ENCODE measurements at regions not wholly inside any gene's neighbourhood (a gene's known extent, or its start where the extent isn't known, plus 50 kb on each side); places are given as distances from the start of the nearest gene placed in this dataset.

DNA sequence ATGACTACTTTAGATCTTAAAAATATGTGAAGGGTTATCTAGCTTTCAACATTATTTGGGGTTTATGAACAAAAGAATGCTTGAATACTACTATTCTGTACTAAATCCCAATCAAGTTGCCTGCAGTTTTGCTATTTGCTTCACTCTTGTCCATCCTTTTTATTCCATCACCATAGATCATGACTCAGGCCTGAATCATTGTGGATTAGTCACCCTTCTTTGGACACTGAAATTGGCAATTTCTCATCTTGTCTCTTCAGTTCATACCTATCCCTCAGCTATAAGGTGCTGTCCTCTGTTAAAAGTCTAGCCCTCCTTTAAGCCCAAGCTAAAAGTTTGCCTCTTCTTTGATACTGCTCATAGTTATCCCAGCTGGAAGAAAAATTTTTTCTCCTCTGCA is 199.1 kb downstream of the CENPW start:
- Histone ChIP-seq H3K4me1 (replicated peaks in 1 of 2) (no peaks in the 10 kb centered on the region), H3K27me3 (no peaks in the 10 kb centered on the region), H3K36me3 (replicated peaks in 1 of 2) (no peaks in the 10 kb centered on the region), H3K4me3 (no peak overlapping the region), H3K27ac (no peak overlapping the region), H3K9me3 (replicated peaks in 1 of 3) (no peaks in the 10 kb centered on the region)
- TF ChIP-seq, protein P1, sequence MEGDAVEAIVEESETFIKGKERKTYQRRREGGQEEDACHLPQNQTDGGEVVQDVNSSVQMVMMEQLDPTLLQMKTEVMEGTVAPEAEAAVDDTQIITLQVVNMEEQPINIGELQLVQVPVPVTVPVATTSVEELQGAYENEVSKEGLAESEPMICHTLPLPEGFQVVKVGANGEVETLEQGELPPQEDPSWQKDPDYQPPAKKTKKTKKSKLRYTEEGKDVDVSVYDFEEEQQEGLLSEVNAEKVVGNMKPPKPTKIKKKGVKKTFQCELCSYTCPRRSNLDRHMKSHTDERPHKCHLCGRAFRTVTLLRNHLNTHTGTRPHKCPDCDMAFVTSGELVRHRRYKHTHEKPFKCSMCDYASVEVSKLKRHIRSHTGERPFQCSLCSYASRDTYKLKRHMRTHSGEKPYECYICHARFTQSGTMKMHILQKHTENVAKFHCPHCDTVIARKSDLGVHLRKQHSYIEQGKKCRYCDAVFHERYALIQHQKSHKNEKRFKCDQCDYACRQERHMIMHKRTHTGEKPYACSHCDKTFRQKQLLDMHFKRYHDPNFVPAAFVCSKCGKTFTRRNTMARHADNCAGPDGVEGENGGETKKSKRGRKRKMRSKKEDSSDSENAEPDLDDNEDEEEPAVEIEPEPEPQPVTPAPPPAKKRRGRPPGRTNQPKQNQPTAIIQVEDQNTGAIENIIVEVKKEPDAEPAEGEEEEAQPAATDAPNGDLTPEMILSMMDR (IDR thresholded peaks at IDR 0.05) = no peak
- TF ChIP-seq POLR2A (IDR thresholded peaks at IDR 0.05) = no peak
- no peak for DNase-seq
- intact Hi-C loops (cut with DNase I) = no loop called here

DNA sequence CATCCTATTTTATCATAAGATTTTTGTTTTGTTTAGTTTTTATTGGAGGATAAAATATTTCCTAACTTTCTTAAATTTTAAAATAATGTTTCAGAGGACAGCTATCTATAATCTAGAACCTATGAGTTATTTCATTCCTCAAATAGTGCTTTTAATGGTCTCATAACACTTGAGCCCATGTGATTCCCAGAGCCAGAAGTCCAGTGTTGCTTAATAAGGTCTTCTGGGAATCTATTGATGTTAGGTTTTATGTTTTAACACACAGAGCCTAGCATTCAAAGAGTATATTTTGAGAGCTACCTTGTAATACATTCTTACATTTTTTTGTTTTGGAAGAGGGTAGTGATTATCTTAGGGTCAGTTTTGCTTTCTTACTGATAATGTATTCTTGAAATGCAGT is 200.2 kb downstream of the CENPW start:
- Histone ChIP-seq H3K36me3 (replicated peaks in 1 of 2) (no peaks in the 10 kb centered on the region), H3K4me1 (replicated peaks in 1 of 2) (no peaks in the 10 kb centered on the region), H3K27ac (no peak overlapping the region), H3K9me3 (replicated peaks in 1 of 3) (no peaks in the 10 kb centered on the region), H3K4me3 (no peak overlapping the region), H3K27me3 (no peaks in the 10 kb centered on the region)
- TF ChIP-seq POLR2A (IDR thresholded peaks at IDR 0.05) = no peak
- TF ChIP-seq, protein P1 (IDR thresholded peaks at IDR 0.05) = no peak
- intact Hi-C loops (cut with DNase I) = no loop called here
- no peak for DNase-seq

DNA sequence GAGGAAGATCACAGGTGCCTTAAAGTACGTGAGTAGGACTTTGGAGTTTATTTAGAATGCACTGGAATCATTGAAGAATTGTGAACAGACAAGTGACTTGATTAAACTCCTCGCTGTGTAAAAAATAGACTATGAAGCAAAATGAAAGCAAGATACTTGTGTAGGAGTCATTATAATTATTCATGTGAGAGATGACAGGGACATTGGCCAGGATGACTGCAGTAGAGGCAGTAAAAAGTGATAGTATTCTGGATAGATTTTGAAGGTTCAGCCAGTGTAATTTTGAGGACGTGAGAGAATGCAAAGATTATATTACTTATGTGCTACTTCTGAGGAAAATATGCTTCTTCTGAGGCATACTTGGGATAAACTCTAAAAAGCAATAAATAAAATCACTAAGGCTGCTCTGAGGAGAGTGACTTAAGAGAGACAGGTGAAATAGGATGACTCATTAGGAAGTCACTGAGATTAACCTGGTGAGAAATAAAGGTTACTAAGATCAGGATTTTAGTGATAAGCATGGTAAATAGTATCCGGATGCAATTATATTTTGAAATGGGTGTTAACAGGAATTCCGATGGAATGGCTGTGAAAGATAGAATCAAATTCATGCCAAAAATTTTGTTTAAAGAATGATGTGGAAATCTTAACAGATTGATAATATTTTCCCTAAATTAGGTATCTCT is 202.0 kb downstream of the CENPW start:
- no peak for DNase-seq
- Histone ChIP-seq H3K4me1 (replicated peaks in 1 of 2) (no peaks in the 10 kb centered on the region), H3K36me3 (replicated peaks in 1 of 2) (no peaks in the 10 kb centered on the region), H3K4me3 (no peak overlapping the region), H3K9me3 (replicated peaks in 1 of 3) (no peaks in the 10 kb centered on the region), H3K27me3 (no peaks in the 10 kb centered on the region), H3K27ac (no peak overlapping the region)
- WGBS, 4 donors = 49 to 59% (median 58%) methylated on average over 5 of the region's 5 CpGs
- intact Hi-C loops (cut with DNase I) = no loop called here
- TF ChIP-seq POLR2A (IDR thresholded peaks at IDR 0.05) = no peak
- TF ChIP-seq, protein P1 (IDR thresholded peaks at IDR 0.05) = no peak

DNA sequence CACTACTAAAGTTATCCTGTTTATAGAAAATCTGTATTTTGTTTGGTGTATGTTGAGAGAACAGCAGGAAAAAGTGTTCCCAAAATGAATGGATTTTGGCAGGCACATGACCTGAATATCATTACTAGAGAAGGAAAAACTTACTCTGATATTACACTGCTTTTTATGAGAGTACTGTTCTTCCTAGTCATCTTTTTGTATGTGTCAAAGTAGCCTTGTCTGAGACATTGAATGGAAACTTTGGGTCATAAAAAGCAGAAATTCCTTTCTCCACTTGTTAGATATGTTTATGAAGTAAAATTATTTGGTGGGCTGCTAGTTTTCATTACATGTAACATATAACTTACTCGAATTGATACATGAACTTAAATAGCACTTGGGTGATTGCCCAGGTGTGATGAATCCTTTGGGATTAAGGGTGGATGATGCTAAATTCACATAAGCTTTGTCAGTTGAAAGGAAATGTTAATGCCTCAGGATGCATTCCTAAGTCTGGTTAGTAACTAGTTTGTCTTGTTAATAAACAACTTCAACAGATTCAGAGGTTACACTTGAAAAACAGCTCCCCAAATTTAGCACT is 206.7 kb downstream of the CENPW start:
- TF ChIP-seq, protein P1 (IDR thresholded peaks at IDR 0.05) = no peak
- no peak for TF ChIP-seq POLR2A (IDR thresholded peaks at IDR 0.05)
- no peaks in the 10 kb centered on the region for H3K27me3 ChIP-seq
- no peaks in the 10 kb centered on the region for H3K4me1 ChIP-seq (replicated peaks in 1 of 2)
- WGBS, 4 donors = 51 to 61% (median 56%) methylated on average over 1 of the region's 1 CpG
- intact Hi-C loops (cut with DNase I) = no loop called here
- H3K9me3 ChIP-seq (replicated peaks in 1 of 3) = no peaks in the 10 kb centered on the region
- H3K36me3 ChIP-seq (replicated peaks in 1 of 2) = no peaks in the 10 kb centered on the region
- H3K27ac ChIP-seq = no peak overlapping the region
- H3K4me3 ChIP-seq = no peak overlapping the region
- no peak for DNase-seq
